Activated naive CD4-positive, alpha-beta T cell treated with anti-CD3 and anti-CD28 coated beads, Interleukin-2, amount 50 U/mL, for 72 hours (primary cell): ENCODE measurements at regions not wholly inside any gene's neighbourhood (a gene's known extent, or its start where the extent isn't known, plus 50 kb on each side); places are given as distances from the start of the nearest gene placed in this dataset.

Experiments used
- ATAC-seq, 2 donors: fragments of 150-1000 bp; cut with Tn5 transposase; 2 replicates each; pipeline ENCODE4 v1.10.0; 2021; ENCODE audit warnings: mild to moderate bottlenecking in 2 of 2, moderate library complexity in 2 of 2
- DNase-seq, 2 donors: peaks; one replicate each; pipeline ENCODE4 v3.0.0; 2021 to 2022; ENCODE audit warnings: low spot score in 2 of 2
- H3K27ac Mint-ChIP-seq, 2 donors: one replicate each; pipeline ENCODE4 v1.8.0; 2022; ENCODE audit warnings: mild to moderate bottlenecking in 2 of 2, mixed read lengths in 2 of 2
- H3K36me3 Mint-ChIP-seq, 2 donors: one replicate each; pipeline ENCODE4 v1.8.0; 2022; ENCODE audit warnings: mixed read lengths in 2 of 2
- H3K9me3 Mint-ChIP-seq, 2 donors: one replicate each; pipeline ENCODE4 v1.8.0; 2022; ENCODE audit warnings: mixed read lengths in 2 of 2

GRCh38 chrX:145002771-145003170, 244.5 kb upstream of the SPANXN1 start:
- Mint-ChIP-seq H3K9me3 (peaks cover 6 to 9% of the 10 kb centered on the region in 2 donors), H3K36me3 (no peaks in the 10 kb centered on the region), H3K27ac (no peak overlapping the region)
- peak in 1 of 2 donors; percentile 61 for ATAC-seq
- no peak for DNase-seq

DNA sequence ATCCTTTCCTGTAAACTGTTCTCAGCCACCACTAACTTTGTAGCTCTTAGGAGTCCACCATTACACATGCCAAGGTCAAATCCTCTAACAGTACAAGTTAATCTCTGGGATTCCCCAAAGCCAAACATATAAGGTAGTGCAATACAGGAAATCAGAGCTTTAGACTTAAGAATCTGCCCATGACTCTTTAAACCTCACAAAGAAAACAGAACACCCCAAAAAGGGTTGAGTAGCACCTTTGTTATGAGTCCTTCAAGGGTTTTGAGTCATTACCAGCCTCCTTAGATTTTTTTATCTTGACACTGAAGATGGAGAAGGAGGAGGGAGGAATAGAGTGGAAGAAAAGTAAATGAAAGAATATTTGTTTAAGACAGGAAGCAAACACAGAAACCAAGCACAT, 243.9 kb upstream of the SPANXN1 start:
- ATAC-seq (no peak), DNase-seq (no peak)
- Mint-ChIP-seq H3K9me3 (peaks cover 6 to 9% of the 10 kb centered on the region in 2 donors), H3K27ac (no peak overlapping the region), H3K36me3 (no peaks in the 10 kb centered on the region)

- Mint-ChIP-seq H3K27ac (no peak overlapping the region), H3K36me3 (peaks cover 0 to 13% of the 10 kb centered on the region in 2 donors), H3K9me3 (peaks cover 0 to 1% of the 10 kb centered on the region in 2 donors)
- no peak for DNase-seq
- no peak for ATAC-seq
These were observed 205.8 kb upstream of the SPANXN1 start for GRCh38 chrX:145041486-145041885.

GRCh38 chrX:145068450-145068849, 178.9 kb upstream of the SPANXN1 start:
- no peaks in the 10 kb centered on the region for H3K36me3 Mint-ChIP-seq
- no peak overlapping the region for H3K27ac Mint-ChIP-seq
- no peak for ATAC-seq
- H3K9me3 Mint-ChIP-seq = no peaks in the 10 kb centered on the region
- no peak for DNase-seq

DNA sequence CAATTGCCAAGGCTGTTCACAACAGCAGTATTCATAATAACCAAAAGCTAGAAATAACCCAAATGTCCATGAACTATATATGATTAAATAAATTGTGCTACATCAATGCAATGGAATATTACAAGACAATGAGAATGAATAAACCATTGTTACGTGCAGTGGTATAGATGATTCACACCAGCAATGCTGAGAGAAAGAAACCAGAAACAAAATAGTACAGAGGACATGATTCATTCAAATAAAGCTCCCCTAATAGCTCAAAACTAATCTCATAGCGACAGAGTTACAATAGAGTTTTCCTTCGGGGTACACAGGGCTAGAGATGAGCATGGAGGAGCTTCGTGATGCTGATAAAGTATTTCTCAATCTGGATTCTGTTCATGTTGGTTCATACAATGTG, 148.1 kb upstream of the SPANXN1 start:
- H3K9me3 Mint-ChIP-seq = no peaks in the 10 kb centered on the region
- ATAC-seq (no peak), DNase-seq (no peak)
- H3K27ac Mint-ChIP-seq = no peak overlapping the region
- no peaks in the 10 kb centered on the region for H3K36me3 Mint-ChIP-seq
